ENCODE measurements at regions not wholly inside any gene's neighbourhood (a gene's known extent, or its start where the extent isn't known, plus 50 kb on each side); places are given as distances from the start of the nearest gene placed in this dataset.

DNA sequence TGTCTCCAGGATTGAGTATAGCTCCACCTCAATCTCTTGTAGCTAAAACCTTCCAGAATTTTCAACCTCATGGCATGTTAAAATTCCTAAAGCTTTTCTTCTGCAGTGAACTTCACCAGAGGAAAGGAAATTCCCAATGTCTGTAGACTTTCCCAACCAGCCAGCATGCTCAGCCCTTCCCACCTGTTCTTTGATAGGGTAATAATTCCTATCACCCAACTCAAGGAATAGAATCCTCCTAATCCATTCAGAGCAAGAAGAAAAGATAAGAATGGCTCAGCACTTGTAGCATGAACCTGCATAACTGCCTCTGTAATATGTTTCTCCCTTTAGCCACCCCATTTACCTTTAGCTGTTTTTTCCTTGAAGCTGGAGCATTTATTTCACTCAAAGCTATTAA, 301.8 kb upstream of the GADL1 start:
- POLR2A ChIA-PET = no interaction called here
- Histone ChIP-seq H3K9me3 (ENCODE audit: low read length) (no peaks in the 10 kb centered on the region), H3K79me2 (ENCODE audit: insufficient read depth, low read length) (no peaks in the 10 kb centered on the region), H3K36me3 (replicated peaks in 1 of 2; ENCODE audit: control insufficient read depth in 1 of 2, insufficient read depth in 2 of 2, low read length in 2 of 2) (no peaks in the 10 kb centered on the region), H3K4me1 (ENCODE audit: insufficient read depth, low read length) (peaks cover 17% of the 10 kb centered on the region), H3K4me3 (replicated peaks in 1 of 3; ENCODE audit: insufficient read depth in 1 of 3, low read depth in 2 of 3, low read length in 3 of 3) (no peak overlapping the region), H3K9ac (ENCODE audit: insufficient read depth, low read depth, low read length) (no peak overlapping the region), H4K20me1 (ENCODE audit: insufficient read depth, low read length) (no peaks in the 10 kb centered on the region), H3K4me2 (ENCODE audit: low read depth, low read length) (no peak overlapping the region), H3K27ac (ENCODE audit: extremely low read length, insufficient read depth, low read length) (no peak overlapping the region), H3K27me3 (ENCODE audit: control insufficient read depth in 1 of 2, insufficient read depth in 2 of 2, low read length in 2 of 2) (no peaks in the 10 kb centered on the region), H2AFZ (ENCODE audit: low read length) (no peak overlapping the region)
- intact Hi-C loops (cut with micrococcal nuclease; ENCODE audit: unreplicated experiment) (no loop called here), in situ Hi-C loops (cut with HindIII; ENCODE audit: extremely low pct_ligation_motif_present, low pct_unique_long_range_greater_than_20kb) (no loop called here)
- no TSS peak for BruUV-seq (replicated peaks)
- ATAC-seq (no peak), DNase-seq (ENCODE audit: low spot score) (no peak), FAIRE-seq (no peak)
- TF ChIP-seq, protein P1, sequence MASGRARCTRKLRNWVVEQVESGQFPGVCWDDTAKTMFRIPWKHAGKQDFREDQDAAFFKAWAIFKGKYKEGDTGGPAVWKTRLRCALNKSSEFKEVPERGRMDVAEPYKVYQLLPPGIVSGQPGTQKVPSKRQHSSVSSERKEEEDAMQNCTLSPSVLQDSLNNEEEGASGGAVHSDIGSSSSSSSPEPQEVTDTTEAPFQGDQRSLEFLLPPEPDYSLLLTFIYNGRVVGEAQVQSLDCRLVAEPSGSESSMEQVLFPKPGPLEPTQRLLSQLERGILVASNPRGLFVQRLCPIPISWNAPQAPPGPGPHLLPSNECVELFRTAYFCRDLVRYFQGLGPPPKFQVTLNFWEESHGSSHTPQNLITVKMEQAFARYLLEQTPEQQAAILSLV (CRISPR knock-in tag; IDR thresholded peaks at IDR 0.05; ENCODE audit: borderline replicate concordance) = no peak
- TF ChIP-seq ZNF782 (CRISPR knock-in tag; IDR thresholded peaks at IDR 0.05; ENCODE audit: borderline replicate concordance) (no peak), DNMT3B (CRISPR knock-in tag; conservative IDR thresholded peaks at IDR 0.05) (no peak), TOE1 (CRISPR knock-in tag; IDR thresholded peaks at IDR 0.05) (no peak), ZNF12 (CRISPR knock-in tag; IDR thresholded peaks at IDR 0.05) (no peak)
- TF ChIP-seq, protein P2, sequence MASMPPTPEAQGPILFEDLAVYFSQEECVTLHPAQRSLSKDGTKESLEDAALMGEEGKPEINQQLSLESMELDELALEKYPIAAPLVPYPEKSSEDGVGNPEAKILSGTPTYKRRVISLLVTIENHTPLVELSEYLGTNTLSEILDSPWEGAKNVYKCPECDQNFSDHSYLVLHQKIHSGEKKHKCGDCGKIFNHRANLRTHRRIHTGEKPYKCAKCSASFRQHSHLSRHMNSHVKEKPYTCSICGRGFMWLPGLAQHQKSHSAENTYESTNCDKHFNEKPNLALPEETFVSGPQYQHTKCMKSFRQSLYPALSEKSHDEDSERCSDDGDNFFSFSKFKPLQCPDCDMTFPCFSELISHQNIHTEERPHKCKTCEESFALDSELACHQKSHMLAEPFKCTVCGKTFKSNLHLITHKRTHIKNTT (CRISPR knock-in tag; IDR thresholded peaks at IDR 0.05) = no peak
- CTCF ChIA-PET (ENCODE audit: low intra/inter-chr PET ratio, low total read pairs) = no interaction called here

DNA sequence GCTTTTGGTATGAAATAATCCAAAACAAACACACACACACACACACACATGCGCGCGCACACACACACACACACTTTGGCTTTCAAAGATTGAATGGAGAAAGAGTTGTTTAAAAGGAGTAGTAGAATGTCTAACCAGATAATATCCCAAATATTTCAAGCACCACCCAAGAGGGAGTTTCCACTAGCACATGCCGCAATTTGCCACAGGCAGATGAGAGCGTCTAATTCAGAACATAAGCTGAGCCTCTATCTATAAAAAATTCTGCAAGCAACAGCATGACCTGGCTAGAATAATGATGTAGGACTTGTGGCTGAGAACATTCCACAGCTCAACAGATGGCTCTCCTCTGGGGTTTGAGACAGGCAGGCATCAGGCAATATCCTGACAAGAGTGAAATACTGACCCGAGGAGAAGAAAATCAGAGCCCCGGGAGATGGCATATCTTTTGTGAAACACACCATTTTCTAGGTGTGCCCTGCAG, 302.5 kb upstream of the GADL1 start:
- POLR2A ChIA-PET = no interaction called here
- TF ChIP-seq, protein P3, sequence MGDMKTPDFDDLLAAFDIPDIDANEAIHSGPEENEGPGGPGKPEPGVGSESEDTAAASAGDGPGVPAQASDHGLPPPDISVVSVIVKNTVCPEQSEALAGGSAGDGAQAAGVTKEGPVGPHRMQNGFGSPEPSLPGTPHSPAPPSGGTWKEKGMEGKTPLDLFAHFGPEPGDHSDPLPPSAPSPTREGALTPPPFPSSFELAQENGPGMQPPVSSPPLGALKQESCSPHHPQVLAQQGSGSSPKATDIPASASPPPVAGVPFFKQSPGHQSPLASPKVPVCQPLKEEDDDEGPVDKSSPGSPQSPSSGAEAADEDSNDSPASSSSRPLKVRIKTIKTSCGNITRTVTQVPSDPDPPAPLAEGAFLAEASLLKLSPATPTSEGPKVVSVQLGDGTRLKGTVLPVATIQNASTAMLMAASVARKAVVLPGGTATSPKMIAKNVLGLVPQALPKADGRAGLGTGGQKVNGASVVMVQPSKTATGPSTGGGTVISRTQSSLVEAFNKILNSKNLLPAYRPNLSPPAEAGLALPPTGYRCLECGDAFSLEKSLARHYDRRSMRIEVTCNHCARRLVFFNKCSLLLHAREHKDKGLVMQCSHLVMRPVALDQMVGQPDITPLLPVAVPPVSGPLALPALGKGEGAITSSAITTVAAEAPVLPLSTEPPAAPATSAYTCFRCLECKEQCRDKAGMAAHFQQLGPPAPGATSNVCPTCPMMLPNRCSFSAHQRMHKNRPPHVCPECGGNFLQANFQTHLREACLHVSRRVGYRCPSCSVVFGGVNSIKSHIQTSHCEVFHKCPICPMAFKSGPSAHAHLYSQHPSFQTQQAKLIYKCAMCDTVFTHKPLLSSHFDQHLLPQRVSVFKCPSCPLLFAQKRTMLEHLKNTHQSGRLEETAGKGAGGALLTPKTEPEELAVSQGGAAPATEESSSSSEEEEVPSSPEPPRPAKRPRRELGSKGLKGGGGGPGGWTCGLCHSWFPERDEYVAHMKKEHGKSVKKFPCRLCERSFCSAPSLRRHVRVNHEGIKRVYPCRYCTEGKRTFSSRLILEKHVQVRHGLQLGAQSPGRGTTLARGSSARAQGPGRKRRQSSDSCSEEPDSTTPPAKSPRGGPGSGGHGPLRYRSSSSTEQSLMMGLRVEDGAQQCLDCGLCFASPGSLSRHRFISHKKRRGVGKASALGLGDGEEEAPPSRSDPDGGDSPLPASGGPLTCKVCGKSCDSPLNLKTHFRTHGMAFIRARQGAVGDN (CRISPR knock-in tag; IDR thresholded peaks at IDR 0.05) = no peak
- TF ChIP-seq ZMYM2 (CRISPR knock-in tag; IDR thresholded peaks at IDR 0.05) = no peak
- TF ChIP-seq, protein P4, sequence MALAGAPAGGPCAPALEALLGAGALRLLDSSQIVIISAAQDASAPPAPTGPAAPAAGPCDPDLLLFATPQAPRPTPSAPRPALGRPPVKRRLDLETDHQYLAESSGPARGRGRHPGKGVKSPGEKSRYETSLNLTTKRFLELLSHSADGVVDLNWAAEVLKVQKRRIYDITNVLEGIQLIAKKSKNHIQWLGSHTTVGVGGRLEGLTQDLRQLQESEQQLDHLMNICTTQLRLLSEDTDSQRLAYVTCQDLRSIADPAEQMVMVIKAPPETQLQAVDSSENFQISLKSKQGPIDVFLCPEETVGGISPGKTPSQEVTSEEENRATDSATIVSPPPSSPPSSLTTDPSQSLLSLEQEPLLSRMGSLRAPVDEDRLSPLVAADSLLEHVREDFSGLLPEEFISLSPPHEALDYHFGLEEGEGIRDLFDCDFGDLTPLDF (CRISPR knock-in tag; IDR thresholded peaks at IDR 0.05) = no peak
- TF ChIP-seq CCAR2 (optimal IDR thresholded peaks at IDR 0.05; ENCODE audit: low read depth, low read length) = no peak
- TF ChIP-seq GLI4 (CRISPR knock-in tag; IDR thresholded peaks at IDR 0.05; ENCODE audit: borderline replicate concordance) = no peak
- TF ChIP-seq, protein P5, sequence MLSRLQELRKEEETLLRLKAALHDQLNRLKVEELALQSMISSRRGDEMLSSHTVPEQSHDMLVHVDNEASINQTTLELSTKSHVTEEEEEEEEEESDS (CRISPR knock-in tag; IDR thresholded peaks at IDR 0.05; ENCODE audit: borderline replicate concordance) = no peak

More for the DNA sequence above, 302.5 kb upstream of the GADL1 start:
- no peak overlapping the region for H3K4me3 ChIP-seq (replicated peaks in 1 of 3; ENCODE audit: insufficient read depth in 1 of 3, low read depth in 2 of 3, low read length in 3 of 3)
- H3K79me2 ChIP-seq (ENCODE audit: insufficient read depth, low read length) = no peaks in the 10 kb centered on the region
- no peaks in the 10 kb centered on the region for H3K9me3 ChIP-seq (ENCODE audit: low read length)
- H3K4me2 ChIP-seq (ENCODE audit: low read depth, low read length) = no peak overlapping the region
- no peaks in the 10 kb centered on the region for H3K27me3 ChIP-seq (ENCODE audit: control insufficient read depth in 1 of 2, insufficient read depth in 2 of 2, low read length in 2 of 2)
- intact Hi-C loops (cut with micrococcal nuclease; ENCODE audit: unreplicated experiment) (no loop called here), in situ Hi-C loops (cut with HindIII; ENCODE audit: extremely low pct_ligation_motif_present, low pct_unique_long_range_greater_than_20kb) (no loop called here)
- DNase-seq (ENCODE audit: low spot score) = no peak
- H3K27ac ChIP-seq (ENCODE audit: extremely low read length, insufficient read depth, low read length) = no peak overlapping the region
- WGBS (ENCODE audit: low lambda C conversion rate) = 83% methylated on average over 7 of the region's 7 CpGs
- no peak overlapping the region for H2AFZ ChIP-seq (ENCODE audit: low read length)
- H3K36me3 ChIP-seq (replicated peaks in 1 of 2; ENCODE audit: control insufficient read depth in 1 of 2, insufficient read depth in 2 of 2, low read length in 2 of 2) = no peaks in the 10 kb centered on the region
- no peaks in the 10 kb centered on the region for H4K20me1 ChIP-seq (ENCODE audit: insufficient read depth, low read length)
- no TSS peak for BruUV-seq (replicated peaks)
- CTCF ChIA-PET (ENCODE audit: low intra/inter-chr PET ratio, low total read pairs) = no interaction called here
- no peak overlapping the region for H3K9ac ChIP-seq (ENCODE audit: insufficient read depth, low read depth, low read length)
- H3K4me1 ChIP-seq (ENCODE audit: insufficient read depth, low read length) = peaks cover 17% of the 10 kb centered on the region
- FAIRE-seq = no peak
- no peak for ATAC-seq

Measured in HepG2 (cell line).